Liver (tissue), 8 donors: ENCODE measurements at regions not wholly inside any gene's neighbourhood (a gene's known extent, or its start where the extent isn't known, plus 50 kb on each side); places are given as distances from the start of the nearest gene placed in this dataset.

ENCODE experiments used
- DNase-seq: peaks from one replicate; pipeline ENCODE4 v3.0.0-alpha.2; 2017; ENCODE audit warnings: low spot score
- H3K27ac ChIP-seq, 2 donors: one replicate each; pipeline ENCODE4 v1.7.0; 2013; ENCODE audit warnings: inconsistent platforms in 2 of 2, low read length in 2 of 2, control low read depth in 1 of 2, low read depth in 1 of 2, mild to moderate bottlenecking in 1 of 2
- H3K27me3 ChIP-seq, 4 donors: one replicate each; pipeline versions ENCODE4 v1.6.1 to v1.7.0; 2013; ENCODE audit warnings: low read length in 3 of 4, inconsistent platforms in 1 of 4, mild to moderate bottlenecking in 1 of 4, moderate library complexity in 1 of 4; ENCODE audit not compliant: control insufficient read depth in 4 of 4, insufficient read depth in 4 of 4
- H3K36me3 ChIP-seq, 4 donors: one replicate each; pipeline versions ENCODE4 v1.6.1 to v1.7.0; 2013; ENCODE audit warnings: low read length in 3 of 4, mild to moderate bottlenecking in 3 of 4, low read depth in 1 of 4, moderate library complexity in 1 of 4; ENCODE audit not compliant: control insufficient read depth in 4 of 4, insufficient read depth in 3 of 4
- H3K4me1 ChIP-seq, 4 donors: one replicate each; pipeline versions ENCODE4 v1.6.1 to v1.7.0; 2013; ENCODE audit warnings: low read length in 3 of 4, mild to moderate bottlenecking in 3 of 4, moderate library complexity in 1 of 4; ENCODE audit not compliant: control insufficient read depth in 4 of 4, insufficient read depth in 4 of 4
- H3K4me3 ChIP-seq, 3 donors: one replicate each; pipeline versions ENCODE4 v1.6.1 to v1.7.0; 2013; ENCODE audit warnings: low read length in 3 of 3, control low read depth in 1 of 3, low read depth in 1 of 3, mild to moderate bottlenecking in 1 of 3
- H3K9ac ChIP-seq, 2 donors: one replicate each; pipeline ENCODE4 v1.7.0; 2013; ENCODE audit warnings: low read length in 2 of 2, mild to moderate bottlenecking in 2 of 2, moderate library complexity in 2 of 2, control low read depth in 1 of 2, low read depth in 1 of 2
- H3K9me3 ChIP-seq, 4 donors: one replicate each; pipeline versions ENCODE4 v1.6.1 to v1.7.0; 2013; ENCODE audit warnings: low read length in 3 of 4; ENCODE audit not compliant: control insufficient read depth in 4 of 4
- ATF3 ChIP-seq: IDR thresholded peaks from 2 replicates; pipeline ENCODE4 v1.6.1; 2016; ENCODE audit warnings: antibody characterized with exemption
- CTCF ChIP-seq: fragments of 150-350 bp; IDR thresholded peaks from 2 replicates; pipeline ENCODE4 v1.5.1; 2017; ENCODE audit warnings: improper control_type of control experiment, low read depth, low read length; ENCODE audit not compliant: missing input control
- EGR1 ChIP-seq, 2 donors: IDR thresholded peaks; 2 replicates each; pipeline ENCODE4 v1.6.1; 2016 to 2018; ENCODE audit warnings: antibody characterized with exemption in 2 of 2, low read depth in 2 of 2
- FOXA1 ChIP-seq: IDR thresholded peaks from 2 replicates; pipeline ENCODE4 v1.6.1; 2016; ENCODE audit warnings: antibody characterized with exemption
- FOXA2 ChIP-seq: IDR thresholded peaks from 2 replicates; pipeline ENCODE4 v1.6.1; 2016; ENCODE audit warnings: antibody characterized with exemption
- GABPA ChIP-seq, 2 donors: IDR thresholded peaks in 1 of 2; conservative IDR thresholded peaks in 1 of 2; 2 replicates each; pipeline ENCODE4 v1.6.1; 2016; ENCODE audit warnings: antibody characterized with exemption in 2 of 2, mild to moderate bottlenecking in 1 of 2, moderate library complexity in 1 of 2
- HNF4A ChIP-seq, 2 donors: conservative IDR thresholded peaks; 2 replicates each; pipeline ENCODE4 v1.6.1; 2016; ENCODE audit warnings: antibody characterized with exemption in 2 of 2, mild to moderate bottlenecking in 2 of 2
- HNF4G ChIP-seq: IDR thresholded peaks from 2 replicates; pipeline ENCODE4 v1.6.1; 2016; ENCODE audit warnings: antibody characterized with exemption
- JUND ChIP-seq, 2 donors: IDR thresholded peaks; 2 replicates each; pipeline ENCODE4 v1.6.1; 2016; ENCODE audit warnings: antibody characterized with exemption in 2 of 2
- MAX ChIP-seq: IDR thresholded peaks from 2 replicates; pipeline ENCODE4 v1.6.1; 2016; ENCODE audit warnings: antibody characterized with exemption
- NR2F2 ChIP-seq: IDR thresholded peaks from 2 replicates; pipeline ENCODE4 v1.6.1; 2016; ENCODE audit warnings: antibody characterized with exemption
- REST ChIP-seq: IDR thresholded peaks from 2 replicates; pipeline ENCODE4 v1.6.1; 2016; ENCODE audit warnings: antibody characterized with exemption, mild to moderate bottlenecking
- RXRA ChIP-seq, 2 donors: IDR thresholded peaks; 2 replicates each; pipeline ENCODE4 v1.6.1; 2017 to 2018; ENCODE audit warnings: antibody characterized with exemption in 2 of 2, mild to moderate bottlenecking in 1 of 2
- SP1 ChIP-seq: IDR thresholded peaks from 2 replicates; pipeline ENCODE4 v1.6.1; 2018; ENCODE audit warnings: antibody characterized with exemption, mild to moderate bottlenecking
- YY1 ChIP-seq: IDR thresholded peaks from 2 replicates; pipeline ENCODE4 v1.6.1; 2016; ENCODE audit warnings: antibody characterized with exemption, mild to moderate bottlenecking
- ZBTB33 ChIP-seq: IDR thresholded peaks from 2 replicates; pipeline ENCODE4 v1.6.1; 2016; ENCODE audit warnings: antibody characterized with exemption
- WGBS: extraction: QIAGEN DNeasy Blood & Tissue Kit; methylation state at CpG from one replicate; pipeline ENCODE4 v1.1.7; 2013; 5-methylcytosine and 5-hydroxymethylcytosine counted together
- donor health status: healthy.
- donor health status: healthy.
- donor health status: healthy.
- donor health status: healthy.
- donor health status: healthy.

- Histone ChIP-seq H3K9ac (peak overlapping the region in 1 of 2 donors; percentile 18), H3K27me3 (no peaks in the 10 kb centered on the region), H3K36me3 (no peaks in the 10 kb centered on the region), H3K4me1 (peaks cover 6 to 21% (median 9%) of the 10 kb centered on the region in 4 donors), H3K4me3 (peak overlapping the region in 2 of 3 donors; percentile 55), H3K27ac (peak overlapping the region; percentile 55 to 80), H3K9me3 (no peaks in the 10 kb centered on the region)
- TF ChIP-seq RXRA (IDR thresholded peaks at IDR 0.05): no peak
- TF ChIP-seq YY1: no peak
- TF ChIP-seq FOXA2: no peak
- TF ChIP-seq FOXA1: no peak
- TF ChIP-seq CTCF: no peak
- no peak for TF ChIP-seq JUND (IDR thresholded peaks at IDR 0.05)
- TF ChIP-seq NR2F2: no peak
- TF ChIP-seq ZBTB33: no peak
- no peak for TF ChIP-seq HNF4G
- TF ChIP-seq REST: no peak
- TF ChIP-seq GABPA (IDR thresholded peaks at IDR 0.05 in 1 of 2, conservative IDR thresholded peaks at IDR 0.05 in 1 of 2): no peak
- TF ChIP-seq EGR1 (IDR thresholded peaks at IDR 0.05; ENCODE audit: low read depth in 2 of 2): no peak
- no peak for TF ChIP-seq HNF4A (conservative IDR thresholded peaks at IDR 0.05)
- TF ChIP-seq SP1: no peak
- no peak for TF ChIP-seq ATF3
- no peak for TF ChIP-seq MAX
- no peak for DNase-seq
- 53% methylated on average over 3 of the region's 3 CpGs for WGBS
Observed at GRCh38 chr22:46026899-46027210, 49.9 kb upstream of the WNT7B start.
